HEK293T (cell line): ENCODE measurements at regions not wholly inside any gene's neighbourhood (a gene's known extent, or its start where the extent isn't known, plus 50 kb on each side); places are given as distances from the start of the nearest gene placed in this dataset.

Experiments used
- ARNT ChIP-seq: fragments of 450-650 bp; IDR thresholded peaks from 2 replicates; pipeline ENCODE4 v1.6.1; 2017; ENCODE audit warnings: mild to moderate bottlenecking
- TF ChIP-seq, protein P1 (sequence below): fragments of 450-650 bp; IDR thresholded peaks from 2 replicates; pipeline ENCODE4 v1.6.1; 2016

DNA sequence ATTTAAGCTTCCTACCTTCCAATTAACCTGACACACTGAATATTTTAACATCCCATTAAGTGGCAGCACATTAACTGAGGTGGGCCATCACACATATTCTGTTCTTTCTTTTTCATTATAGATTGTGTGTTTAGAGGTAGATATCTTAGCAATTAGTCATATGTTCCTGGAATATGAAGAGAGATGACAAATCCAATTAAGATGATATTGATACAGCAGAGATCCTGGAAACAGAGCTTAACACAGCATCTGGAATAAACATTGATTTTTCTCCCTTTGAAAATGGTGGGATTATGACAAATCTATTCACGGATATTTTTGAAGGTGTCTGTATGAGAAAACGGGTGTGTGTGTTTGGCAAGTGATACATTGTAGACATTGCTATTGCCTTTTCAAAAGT, 448.0 kb downstream of the CDH10 start:
- TF ChIP-seq ARNT = no peak
- TF ChIP-seq, protein P1, sequence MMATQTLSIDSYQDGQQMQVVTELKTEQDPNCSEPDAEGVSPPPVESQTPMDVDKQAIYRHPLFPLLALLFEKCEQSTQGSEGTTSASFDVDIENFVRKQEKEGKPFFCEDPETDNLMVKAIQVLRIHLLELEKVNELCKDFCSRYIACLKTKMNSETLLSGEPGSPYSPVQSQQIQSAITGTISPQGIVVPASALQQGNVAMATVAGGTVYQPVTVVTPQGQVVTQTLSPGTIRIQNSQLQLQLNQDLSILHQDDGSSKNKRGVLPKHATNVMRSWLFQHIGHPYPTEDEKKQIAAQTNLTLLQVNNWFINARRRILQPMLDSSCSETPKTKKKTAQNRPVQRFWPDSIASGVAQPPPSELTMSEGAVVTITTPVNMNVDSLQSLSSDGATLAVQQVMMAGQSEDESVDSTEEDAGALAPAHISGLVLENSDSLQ = no peak
